Activated T-cell treated with anti-CD3 and anti-CD28 coated beads, Interleukin-2, amount 50 U/mL, for 72 hours (primary cell): ENCODE measurements at regions not wholly inside any gene's neighbourhood (a gene's known extent, or its start where the extent isn't known, plus 50 kb on each side); places are given as distances from the start of the nearest gene placed in this dataset.

ENCODE experiments used
- ATAC-seq, 2 donors: fragments of 150-1000 bp; cut with Tn5 transposase; replicated peaks in 1 of 2; 2 replicates each; pipeline ENCODE4 v1.10.0; 2021; ENCODE audit warnings: moderate library complexity in 2 of 2, mild to moderate bottlenecking in 1 of 2
- DNase-seq, 2 donors: peaks; one replicate each; pipeline ENCODE4 v3.0.0; 2021 to 2022; ENCODE audit warnings: mixed read lengths in 1 of 2
- H3K27ac Mint-ChIP-seq: one replicate; pipeline ENCODE4 v1.8.0; 2022; ENCODE audit warnings: mild to moderate bottlenecking, moderate library complexity, mixed read lengths
- H3K27me3 Mint-ChIP-seq: one replicate; pipeline ENCODE4 v1.8.0; 2022; ENCODE audit warnings: low read depth, mixed read lengths
- H3K36me3 Mint-ChIP-seq, 2 donors: one replicate each; pipeline ENCODE4 v1.8.0; 2022; ENCODE audit warnings: mixed read lengths in 2 of 2, mild to moderate bottlenecking in 1 of 2; ENCODE audit not compliant: insufficient read depth in 2 of 2
- H3K4me1 Mint-ChIP-seq: one replicate; pipeline ENCODE4 v1.8.0; 2022; ENCODE audit warnings: low read depth, mixed read lengths
- H3K4me3 Mint-ChIP-seq, 2 donors: one replicate each; pipeline ENCODE4 v1.8.0; 2022; ENCODE audit warnings: mild to moderate bottlenecking in 2 of 2, mixed read lengths in 2 of 2, moderate library complexity in 2 of 2
- H3K9me3 Mint-ChIP-seq, 2 donors: one replicate each; pipeline ENCODE4 v1.8.0; 2022; ENCODE audit warnings: mixed read lengths in 2 of 2

- Mint-ChIP-seq H3K27me3 (no peaks in the 10 kb centered on the region), H3K4me3 (no peak overlapping the region), H3K4me1 (peaks cover 52% of the 10 kb centered on the region), H3K9me3 (peaks cover 0 to 4% of the 10 kb centered on the region in 2 donors), H3K27ac (no peak overlapping the region), H3K36me3 (peaks cover 6 to 13% of the 10 kb centered on the region in 2 donors)
- DNase-seq, result no peak
- no peak for ATAC-seq
These were observed 63.8 kb upstream of the IL1R1 start for GRCh38 chr2:102078773-102079172.

GRCh38 chr2:102080451-102081242 is 61.9 kb upstream of the IL1R1 start:
- DNase-seq, result no peak
- peak overlapping the region; percentile 95 for H3K27ac Mint-ChIP-seq
- peak in 1 of 2 donors; percentile 8 for ATAC-seq
- peaks cover 6 to 13% of the 10 kb centered on the region in 2 donors for H3K36me3 Mint-ChIP-seq
- H3K27me3 Mint-ChIP-seq, result no peaks in the 10 kb centered on the region
- peaks cover 0 to 4% of the 10 kb centered on the region in 2 donors for H3K9me3 Mint-ChIP-seq
- peak overlapping the region in 1 of 2 donors; percentile 69 for H3K4me3 Mint-ChIP-seq
- peaks cover 61% of the 10 kb centered on the region for H3K4me1 Mint-ChIP-seq

DNA sequence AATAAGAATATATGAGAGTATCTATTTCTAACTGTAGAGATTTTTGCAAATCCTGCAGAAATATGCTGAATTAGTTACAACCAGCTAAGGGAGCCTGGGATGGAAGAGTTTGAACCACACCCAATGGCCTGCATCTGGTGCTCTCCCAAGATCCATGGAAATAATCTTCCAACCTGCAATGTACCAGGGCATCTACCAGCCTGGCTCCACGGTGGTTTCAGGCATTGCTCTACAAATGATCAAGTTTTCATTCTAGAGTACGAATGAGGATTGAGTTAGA is 61.4 kb upstream of the IL1R1 start:
- no peak for DNase-seq
- H3K36me3 Mint-ChIP-seq, result peaks cover 6 to 13% of the 10 kb centered on the region in 2 donors
- H3K9me3 Mint-ChIP-seq, result peaks cover 0 to 4% of the 10 kb centered on the region in 2 donors
- H3K4me3 Mint-ChIP-seq, result no peak overlapping the region
- H3K27me3 Mint-ChIP-seq, result no peaks in the 10 kb centered on the region
- H3K4me1 Mint-ChIP-seq, result peaks cover 63% of the 10 kb centered on the region
- no peak for ATAC-seq
- H3K27ac Mint-ChIP-seq, result no peak overlapping the region

DNA sequence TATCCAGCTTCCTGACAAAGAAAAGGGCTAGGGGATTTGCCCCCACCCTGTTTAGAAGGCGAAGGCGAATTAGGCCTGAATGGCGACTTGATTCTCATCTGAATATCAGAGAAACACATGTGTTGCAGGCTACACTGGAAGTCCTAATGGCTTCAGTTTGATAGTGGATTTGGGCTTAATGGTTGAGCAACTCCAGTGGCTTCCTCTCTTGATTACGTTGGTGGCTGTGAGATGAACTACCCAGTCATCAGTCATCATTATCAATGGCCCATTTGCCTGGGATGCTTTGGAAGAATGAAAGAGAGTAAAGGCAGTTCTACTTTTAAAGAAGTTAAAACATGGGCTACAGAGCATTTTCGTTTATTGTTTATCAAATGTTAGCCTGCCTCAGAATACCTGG is 60.9 kb upstream of the IL1R1 start:
- peaks cover 67% of the 10 kb centered on the region for H3K4me1 Mint-ChIP-seq
- H3K27ac Mint-ChIP-seq, result peak overlapping the region; percentile 51

DNA sequence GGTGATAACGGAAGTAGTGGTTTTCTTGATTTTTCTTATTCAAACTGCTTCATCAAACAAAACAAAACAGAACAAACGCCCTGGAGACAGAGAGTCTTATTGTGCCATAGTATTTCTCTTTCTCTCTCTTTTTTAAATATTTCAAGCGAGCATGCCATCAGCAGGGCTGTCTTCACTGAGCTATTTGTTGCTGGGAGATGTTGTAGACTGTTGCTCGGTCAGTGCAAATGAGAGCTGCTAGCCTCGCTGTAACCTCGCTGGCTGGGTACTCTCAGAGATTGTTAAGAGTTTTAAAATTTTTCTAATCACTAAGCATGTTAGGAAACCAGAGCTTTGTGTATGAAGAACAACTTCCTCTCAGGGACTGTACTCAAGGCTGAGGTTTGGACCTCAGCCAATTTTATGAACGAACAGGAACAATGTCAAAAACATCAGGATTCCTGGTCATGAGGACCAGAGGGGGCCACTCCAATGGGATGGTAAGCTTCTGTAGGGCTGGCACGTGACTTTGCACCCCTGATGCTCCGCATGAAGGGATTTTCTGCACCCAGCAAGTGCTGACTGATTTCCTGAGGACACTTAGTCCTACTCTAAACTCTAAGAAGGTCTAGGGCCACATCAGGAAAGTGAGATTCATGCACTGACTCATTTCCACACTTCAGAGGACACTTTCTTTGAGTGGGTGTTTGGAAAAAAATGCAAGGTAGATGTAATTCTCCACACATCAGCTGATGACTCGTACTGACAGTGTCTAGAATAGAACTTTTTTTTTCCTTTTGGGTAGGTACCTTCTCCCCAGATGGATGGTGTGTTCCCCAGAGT is 59.8 kb upstream of the IL1R1 start:
- Mint-ChIP-seq H3K27ac (peak overlapping the region; percentile 97), H3K9me3 (peaks cover 3 to 7% of the 10 kb centered on the region in 2 donors), H3K4me3 (peak overlapping the region; percentile 57 to 84), H3K36me3 (peaks cover 4 to 13% of the 10 kb centered on the region in 2 donors), H3K27me3 (no peaks in the 10 kb centered on the region), H3K4me1 (peaks cover 67% of the 10 kb centered on the region)
- ATAC-seq (peak; percentile 89 to 91), DNase-seq (peak; percentile 67 to 71)

More for the DNA sequence above, 60.9 kb upstream of the IL1R1 start:
- peaks cover 6 to 14% of the 10 kb centered on the region in 2 donors for H3K36me3 Mint-ChIP-seq
- H3K4me3 Mint-ChIP-seq, result no peak overlapping the region
- ATAC-seq (no peak), DNase-seq (no peak)
- no peaks in the 10 kb centered on the region for H3K27me3 Mint-ChIP-seq
- H3K9me3 Mint-ChIP-seq, result peaks cover 0 to 4% of the 10 kb centered on the region in 2 donors

GRCh38 chr2:102083393-102083703 is 59.2 kb upstream of the IL1R1 start:
- no peak for DNase-seq
- ATAC-seq, result no peak

GRCh38 chr2:102084651-102085050 is 57.9 kb upstream of the IL1R1 start:
- Mint-ChIP-seq H3K4me1 (peaks cover 61% of the 10 kb centered on the region), H3K36me3 (peaks cover 6 to 12% of the 10 kb centered on the region in 2 donors), H3K27ac (no peak overlapping the region)

More at GRCh38 chr2:102083393-102083703, 59.2 kb upstream of the IL1R1 start:
- Mint-ChIP-seq H3K27me3 (no peaks in the 10 kb centered on the region), H3K36me3 (peaks cover 6 to 13% of the 10 kb centered on the region in 2 donors), H3K4me3 (peak overlapping the region; percentile 49 to 84), H3K4me1 (peaks cover 67% of the 10 kb centered on the region), H3K27ac (peak overlapping the region; percentile 97), H3K9me3 (peaks cover 5 to 7% of the 10 kb centered on the region in 2 donors)

GRCh38 chr2:102085238-102085637 is 57.3 kb upstream of the IL1R1 start:
- no peak overlapping the region for H3K27ac Mint-ChIP-seq
- peaks cover 6 to 12% of the 10 kb centered on the region in 2 donors for H3K36me3 Mint-ChIP-seq
- H3K4me1 Mint-ChIP-seq, result peaks cover 56% of the 10 kb centered on the region

More at GRCh38 chr2:102084651-102085050, 57.9 kb upstream of the IL1R1 start:
- Mint-ChIP-seq H3K9me3 (peaks cover 7 to 10% of the 10 kb centered on the region in 2 donors), H3K27me3 (no peaks in the 10 kb centered on the region), H3K4me3 (no peak overlapping the region)
- no peak for ATAC-seq
- DNase-seq, result no peak

GRCh38 chr2:102086150-102086872 is 56.2 kb upstream of the IL1R1 start:
- H3K9me3 Mint-ChIP-seq, result peaks cover 6 to 12% of the 10 kb centered on the region in 2 donors
- H3K36me3 Mint-ChIP-seq, result peaks cover 5 to 20% of the 10 kb centered on the region in 2 donors
- H3K4me1 Mint-ChIP-seq, result peaks cover 45% of the 10 kb centered on the region
- H3K27ac Mint-ChIP-seq, result no peak overlapping the region
- ATAC-seq, result no peak
- H3K4me3 Mint-ChIP-seq, result no peak overlapping the region
- no peaks in the 10 kb centered on the region for H3K27me3 Mint-ChIP-seq
- no peak for DNase-seq

More at GRCh38 chr2:102085238-102085637, 57.3 kb upstream of the IL1R1 start:
- DNase-seq (no peak), ATAC-seq (no peak)
- H3K4me3 Mint-ChIP-seq, result no peak overlapping the region
- H3K9me3 Mint-ChIP-seq, result peaks cover 6 to 10% of the 10 kb centered on the region in 2 donors
- no peaks in the 10 kb centered on the region for H3K27me3 Mint-ChIP-seq

DNA sequence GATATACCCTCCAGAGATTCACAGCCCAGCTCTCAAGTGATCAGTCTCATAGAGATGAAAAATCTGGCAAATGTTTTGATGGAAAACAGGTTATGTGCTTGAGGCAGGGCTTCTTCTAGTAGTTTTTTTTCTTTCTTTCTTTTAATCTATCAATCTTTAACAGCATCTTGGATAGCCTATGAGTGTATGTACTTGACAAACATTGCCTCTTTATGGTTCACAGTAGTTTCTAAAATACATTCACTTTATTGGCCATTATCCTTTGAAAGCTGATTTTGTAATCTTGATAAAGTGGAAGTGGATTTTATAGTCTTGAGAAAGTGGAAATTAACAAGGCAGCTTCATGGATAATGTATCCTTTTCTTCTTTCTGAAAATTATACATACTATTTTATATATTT is 51.4 kb upstream of the IL1R1 start:
- H3K4me3 Mint-ChIP-seq, result no peak overlapping the region
- peaks cover 15% of the 10 kb centered on the region for H3K4me1 Mint-ChIP-seq
- H3K9me3 Mint-ChIP-seq, result peaks cover 6 to 14% of the 10 kb centered on the region in 2 donors
- peaks cover 7 to 24% of the 10 kb centered on the region in 2 donors for H3K36me3 Mint-ChIP-seq
- no peaks in the 10 kb centered on the region for H3K27me3 Mint-ChIP-seq
- DNase-seq (no peak), ATAC-seq (no peak)
- no peak overlapping the region for H3K27ac Mint-ChIP-seq

DNA sequence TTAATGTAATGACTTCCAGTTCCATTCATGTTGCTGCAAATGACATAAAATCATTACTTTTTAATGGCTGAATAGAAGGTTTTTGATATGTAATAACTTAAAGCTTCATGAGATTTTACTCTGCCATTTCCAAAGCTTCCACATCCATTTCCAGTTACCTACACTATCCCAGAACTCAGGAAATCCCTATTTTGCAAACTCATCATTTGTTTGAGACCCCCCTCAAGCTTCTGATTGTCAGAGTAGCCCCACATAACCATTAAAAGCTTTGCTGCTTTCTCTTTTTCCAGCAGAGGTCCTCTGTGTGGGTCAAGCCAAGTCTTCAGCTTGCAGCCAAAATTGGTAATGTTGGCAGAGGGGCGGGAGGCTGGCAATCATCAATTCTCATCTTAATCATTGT is 50.6 kb upstream of the IL1R1 start:
- Mint-ChIP-seq H3K9me3 (peaks cover 6 to 14% of the 10 kb centered on the region in 2 donors), H3K27me3 (peaks cover 3% of the 10 kb centered on the region), H3K36me3 (peaks cover 7 to 22% of the 10 kb centered on the region in 2 donors), H3K4me3 (no peak overlapping the region), H3K4me1 (peaks cover 11% of the 10 kb centered on the region), H3K27ac (no peak overlapping the region)
- DNase-seq, result no peak
- ATAC-seq, result no peak

- Mint-ChIP-seq H3K4me1 (peaks cover 11% of the 10 kb centered on the region), H3K27ac (no peak overlapping the region), H3K36me3 (peaks cover 6 to 22% of the 10 kb centered on the region in 2 donors), H3K27me3 (peaks cover 8% of the 10 kb centered on the region), H3K4me3 (no peak overlapping the region), H3K9me3 (peaks cover 5 to 14% of the 10 kb centered on the region in 2 donors)
- ATAC-seq (no peak), DNase-seq (no peak)
These were observed 50.0 kb upstream of the IL1R1 start for GRCh38 chr2:102092535-102092934.
